ENCODE measurements at regions not wholly inside any gene's neighbourhood (a gene's known extent, or its start where the extent isn't known, plus 50 kb on each side); places are given as distances from the start of the nearest gene placed in this dataset.

- H3K9me3 ChIP-seq (ENCODE audit: low read depth): no peaks in the 10 kb centered on the region
- no peaks in the 10 kb centered on the region for H4K20me1 ChIP-seq (ENCODE audit: insufficient read depth, poor library complexity, severe bottlenecking)
- H3K27ac ChIP-seq: no peak overlapping the region
- H3K79me2 ChIP-seq: no peaks in the 10 kb centered on the region
- H3K4me1 ChIP-seq (ENCODE audit: insufficient read depth): no peaks in the 10 kb centered on the region
- no peak overlapping the region for H3K4me2 ChIP-seq
- no peaks in the 10 kb centered on the region for H3K36me3 ChIP-seq (replicated peaks; ENCODE audit: insufficient read depth, low read depth)
- H2AFZ ChIP-seq: no peak overlapping the region
- DNase-seq (ENCODE audit: low spot score): no peak
- no peak for TF ChIP-seq EZH2phosphoT487 (IDR thresholded peaks at IDR 0.05; ENCODE audit: low read depth, severe bottlenecking, unreplicated experiment)
- TF ChIP-seq CTCF (IDR thresholded peaks at IDR 0.05; ENCODE audit: poor library complexity): no peak
- TF ChIP-seq EZH2 (IDR thresholded peaks at IDR 0.05; ENCODE audit: borderline replicate concordance): no peak
- 41% methylated on average over 1 of the region's 1 CpG for WGBS (ENCODE audit: low lambda C conversion rate, missing lambda C conversion rate)
- H3K9me2 ChIP-seq (replicated peaks; ENCODE audit: insufficient read depth): no peaks in the 10 kb centered on the region
- no peak overlapping the region for H3K4me3 ChIP-seq
- H3K27me3 ChIP-seq: no peaks in the 10 kb centered on the region
Observed at GRCh38 chr14:82112210-82112839, 578.7 kb upstream of the SEL1L start.

- no peaks in the 10 kb centered on the region for H3K36me3 ChIP-seq (replicated peaks; ENCODE audit: insufficient read depth, low read depth)
- no peaks in the 10 kb centered on the region for H3K4me1 ChIP-seq (ENCODE audit: insufficient read depth)
- 96% methylated on average over 2 of the region's 2 CpGs for WGBS (ENCODE audit: low lambda C conversion rate, missing lambda C conversion rate)
- TF ChIP-seq EZH2 (IDR thresholded peaks at IDR 0.05; ENCODE audit: borderline replicate concordance) (no peak), CTCF (IDR thresholded peaks at IDR 0.05; ENCODE audit: poor library complexity) (no peak), EZH2phosphoT487 (IDR thresholded peaks at IDR 0.05; ENCODE audit: low read depth, severe bottlenecking, unreplicated experiment) (no peak)
- DNase-seq (ENCODE audit: low spot score): no peak
- H3K27ac ChIP-seq: no peak overlapping the region
- no peaks in the 10 kb centered on the region for H4K20me1 ChIP-seq (ENCODE audit: insufficient read depth, poor library complexity, severe bottlenecking)
- peaks cover 3% of the 10 kb centered on the region for H3K9me3 ChIP-seq (ENCODE audit: low read depth)
- no peaks in the 10 kb centered on the region for H3K79me2 ChIP-seq
- no peak overlapping the region for H3K4me3 ChIP-seq
- no peak overlapping the region for H2AFZ ChIP-seq
- H3K27me3 ChIP-seq: no peaks in the 10 kb centered on the region
- no peak overlapping the region for H3K4me2 ChIP-seq
- no peaks in the 10 kb centered on the region for H3K9me2 ChIP-seq (replicated peaks; ENCODE audit: insufficient read depth)
Observed at GRCh38 chr14:82113007-82113406, 579.4 kb upstream of the SEL1L start.

GRCh38 chr14:82113710-82114109 lies 580.1 kb upstream of the SEL1L start:
- no peak for DNase-seq (ENCODE audit: low spot score)
- WGBS (ENCODE audit: low lambda C conversion rate, missing lambda C conversion rate): 90% methylated on average over 1 of the region's 1 CpG
- Histone ChIP-seq H2AFZ (no peak overlapping the region), H4K20me1 (ENCODE audit: insufficient read depth, poor library complexity, severe bottlenecking) (no peaks in the 10 kb centered on the region), H3K4me1 (ENCODE audit: insufficient read depth) (no peaks in the 10 kb centered on the region), H3K9me2 (replicated peaks; ENCODE audit: insufficient read depth) (no peaks in the 10 kb centered on the region), H3K27me3 (no peaks in the 10 kb centered on the region), H3K36me3 (replicated peaks; ENCODE audit: insufficient read depth, low read depth) (no peaks in the 10 kb centered on the region), H3K4me3 (no peak overlapping the region), H3K4me2 (no peak overlapping the region), H3K27ac (no peak overlapping the region), H3K9me3 (ENCODE audit: low read depth) (peaks cover 10% of the 10 kb centered on the region), H3K79me2 (no peaks in the 10 kb centered on the region)
- TF ChIP-seq EZH2phosphoT487 (IDR thresholded peaks at IDR 0.05; ENCODE audit: low read depth, severe bottlenecking, unreplicated experiment) (no peak), CTCF (IDR thresholded peaks at IDR 0.05; ENCODE audit: poor library complexity) (peak; percentile 13)

- no peak for DNase-seq (ENCODE audit: low spot score)
- Histone ChIP-seq H4K20me1 (ENCODE audit: insufficient read depth, poor library complexity, severe bottlenecking) (no peaks in the 10 kb centered on the region), H3K36me3 (replicated peaks; ENCODE audit: insufficient read depth, low read depth) (no peaks in the 10 kb centered on the region), H3K9me3 (ENCODE audit: low read depth) (peaks cover 10% of the 10 kb centered on the region), H3K9me2 (replicated peaks; ENCODE audit: insufficient read depth) (no peaks in the 10 kb centered on the region), H3K27ac (no peak overlapping the region), H3K27me3 (no peaks in the 10 kb centered on the region), H3K4me1 (ENCODE audit: insufficient read depth) (no peaks in the 10 kb centered on the region), H3K79me2 (no peaks in the 10 kb centered on the region), H2AFZ (no peak overlapping the region), H3K4me3 (no peak overlapping the region), H3K4me2 (no peak overlapping the region)
- TF ChIP-seq CTCF (IDR thresholded peaks at IDR 0.05; ENCODE audit: poor library complexity) (no peak), EZH2phosphoT487 (IDR thresholded peaks at IDR 0.05; ENCODE audit: low read depth, severe bottlenecking, unreplicated experiment) (no peak), EZH2 (IDR thresholded peaks at IDR 0.05; ENCODE audit: borderline replicate concordance) (no peak)
Observed at GRCh38 chr14:82116721-82117120, 583.1 kb upstream of the SEL1L start.
